Neutrophil (primary cell): ENCODE measurements at regions not wholly inside any gene's neighbourhood (a gene's known extent, or its start where the extent isn't known, plus 50 kb on each side); places are given as distances from the start of the nearest gene placed in this dataset.

Experiments used
- H3K27ac ChIP-seq: fragments of 200-600 bp; sonication (generic); 2 replicates; pipeline ENCODE4 v1.5.1; 2016; ENCODE audit warnings: mild to moderate bottlenecking, moderate library complexity
- H3K27me3 ChIP-seq: fragments of 200-600 bp; sonication (generic); 2 replicates; pipeline ENCODE4 v1.6.0; 2016; ENCODE audit warnings: mild to moderate bottlenecking
- H3K36me3 ChIP-seq: fragments of 200-600 bp; sonication (generic); 2 replicates; pipeline ENCODE4 v1.5.1; 2017
- H3K4me1 ChIP-seq, 2 experiments: fragments of 200-600 bp in 1 of 2; sonication (generic) in 1 of 2; 1 replicate in 1 of 2; 2 replicates in 1 of 2; pipeline versions ENCODE4 v1.5.1 to v1.6.1; 2013 to 2016; ENCODE audit warnings: low read depth in 1 of 2, low read length in 1 of 2, mild to moderate bottlenecking in 1 of 2, moderate library complexity in 1 of 2; ENCODE audit not compliant: control insufficient read depth in 1 of 2, insufficient read depth in 1 of 2
- H3K4me3 ChIP-seq, 2 experiments: fragments of 200-600 bp in 1 of 2; sonication (generic) in 1 of 2; 1 replicate in 1 of 2; 2 replicates in 1 of 2; pipeline ENCODE4 v1.5.1; 2013 to 2016; ENCODE audit warnings: low read depth in 1 of 2, low read length in 1 of 2, mild to moderate bottlenecking in 1 of 2, moderate library complexity in 1 of 2
- H3K9me3 ChIP-seq: fragments of 200-600 bp; sonication (generic); 2 replicates; pipeline ENCODE4 v1.5.1; 2016
- TF ChIP-seq, protein P1 (sequence below): fragments of 200-600 bp; sonication (generic); IDR thresholded peaks from 2 replicates; pipeline ENCODE4 v1.5.1; 2016; ENCODE audit warnings: antibody characterized with exemption

DNA sequence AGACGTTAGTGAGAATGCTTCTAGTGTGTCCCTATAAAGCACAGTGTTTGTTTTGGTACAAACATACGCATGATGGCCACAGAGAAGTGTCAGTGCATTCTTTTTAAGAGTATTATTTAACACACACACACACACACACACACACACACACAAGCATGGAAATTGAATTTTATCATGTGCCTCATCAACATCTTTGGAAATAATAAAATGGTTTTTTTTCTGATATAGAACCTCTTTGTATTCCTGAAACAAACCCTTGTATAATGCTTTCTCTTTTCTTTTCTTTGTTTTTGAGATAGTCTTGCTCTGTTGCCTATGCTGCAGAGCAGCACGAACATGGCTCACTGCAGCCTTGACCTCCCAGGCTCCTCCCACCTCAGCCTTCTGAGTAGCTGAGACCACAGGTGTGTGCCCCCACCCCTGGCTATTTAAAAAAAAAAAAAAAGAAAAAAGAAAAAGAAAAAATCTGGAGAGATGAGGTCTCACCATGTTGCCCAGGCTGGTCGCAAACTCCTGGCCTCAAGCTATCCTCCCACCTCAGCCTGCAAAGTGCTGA is 116.2 kb upstream of the SYNDIG1 start:
- TF ChIP-seq, protein P1, sequence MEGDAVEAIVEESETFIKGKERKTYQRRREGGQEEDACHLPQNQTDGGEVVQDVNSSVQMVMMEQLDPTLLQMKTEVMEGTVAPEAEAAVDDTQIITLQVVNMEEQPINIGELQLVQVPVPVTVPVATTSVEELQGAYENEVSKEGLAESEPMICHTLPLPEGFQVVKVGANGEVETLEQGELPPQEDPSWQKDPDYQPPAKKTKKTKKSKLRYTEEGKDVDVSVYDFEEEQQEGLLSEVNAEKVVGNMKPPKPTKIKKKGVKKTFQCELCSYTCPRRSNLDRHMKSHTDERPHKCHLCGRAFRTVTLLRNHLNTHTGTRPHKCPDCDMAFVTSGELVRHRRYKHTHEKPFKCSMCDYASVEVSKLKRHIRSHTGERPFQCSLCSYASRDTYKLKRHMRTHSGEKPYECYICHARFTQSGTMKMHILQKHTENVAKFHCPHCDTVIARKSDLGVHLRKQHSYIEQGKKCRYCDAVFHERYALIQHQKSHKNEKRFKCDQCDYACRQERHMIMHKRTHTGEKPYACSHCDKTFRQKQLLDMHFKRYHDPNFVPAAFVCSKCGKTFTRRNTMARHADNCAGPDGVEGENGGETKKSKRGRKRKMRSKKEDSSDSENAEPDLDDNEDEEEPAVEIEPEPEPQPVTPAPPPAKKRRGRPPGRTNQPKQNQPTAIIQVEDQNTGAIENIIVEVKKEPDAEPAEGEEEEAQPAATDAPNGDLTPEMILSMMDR: no peak
- no peak overlapping the region for H3K4me3 ChIP-seq
- H3K27ac ChIP-seq: no peak overlapping the region
- H3K27me3 ChIP-seq: no peaks in the 10 kb centered on the region
- H3K36me3 ChIP-seq: no peaks in the 10 kb centered on the region
- no peaks in the 10 kb centered on the region for H3K4me1 ChIP-seq
- no peaks in the 10 kb centered on the region for H3K9me3 ChIP-seq

DNA sequence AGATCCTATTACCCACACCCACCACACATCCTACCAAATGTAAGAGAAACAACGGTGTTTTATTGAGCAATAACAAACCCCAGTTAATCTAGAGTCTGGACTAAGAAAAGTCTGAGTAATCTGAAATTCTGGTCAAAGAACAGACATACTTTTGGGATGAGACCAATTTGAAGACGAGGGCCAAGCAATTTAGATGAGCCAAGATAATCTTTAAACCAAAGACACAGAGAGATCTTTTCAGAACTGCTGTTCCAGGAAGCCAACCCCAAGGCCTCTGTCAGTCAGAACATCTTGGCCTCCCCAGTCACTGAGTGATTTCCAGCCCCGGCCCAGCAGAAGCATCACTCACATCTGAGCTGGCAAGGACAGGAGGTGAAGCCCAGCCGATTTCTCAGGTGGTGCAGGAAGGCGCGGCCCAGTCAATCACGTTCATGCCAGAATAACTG is 118.5 kb upstream of the SYNDIG1 start:
- no peaks in the 10 kb centered on the region for H3K4me1 ChIP-seq
- H3K9me3 ChIP-seq: no peaks in the 10 kb centered on the region
- no peaks in the 10 kb centered on the region for H3K27me3 ChIP-seq
- H3K36me3 ChIP-seq: no peaks in the 10 kb centered on the region
- no peak overlapping the region for H3K27ac ChIP-seq
- no peak overlapping the region for H3K4me3 ChIP-seq
- TF ChIP-seq, protein P1: no peak

DNA sequence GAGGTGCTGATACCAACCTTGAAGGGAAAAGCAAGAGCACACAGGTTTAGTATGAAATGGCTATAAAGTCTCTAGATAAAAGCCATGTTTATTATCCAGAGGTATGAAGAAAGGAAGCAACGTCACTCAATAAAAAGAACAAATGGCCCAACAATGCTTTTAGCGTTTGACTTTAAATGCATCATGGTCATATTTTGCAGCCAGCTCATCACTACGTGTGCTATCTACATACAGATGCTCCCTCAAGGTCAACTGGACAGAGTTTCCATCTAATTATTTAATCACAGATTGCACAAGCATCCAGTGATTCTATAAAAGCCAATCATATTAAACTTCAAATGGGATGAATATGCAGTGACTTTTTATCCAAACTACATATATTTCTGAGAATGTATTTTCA is 127.6 kb upstream of the SYNDIG1 start:
- TF ChIP-seq, protein P1: no peak
- H3K4me3 ChIP-seq: no peak overlapping the region
- no peaks in the 10 kb centered on the region for H3K36me3 ChIP-seq
- H3K27ac ChIP-seq: no peak overlapping the region
- no peaks in the 10 kb centered on the region for H3K9me3 ChIP-seq
- no peaks in the 10 kb centered on the region for H3K4me1 ChIP-seq
- no peaks in the 10 kb centered on the region for H3K27me3 ChIP-seq

DNA sequence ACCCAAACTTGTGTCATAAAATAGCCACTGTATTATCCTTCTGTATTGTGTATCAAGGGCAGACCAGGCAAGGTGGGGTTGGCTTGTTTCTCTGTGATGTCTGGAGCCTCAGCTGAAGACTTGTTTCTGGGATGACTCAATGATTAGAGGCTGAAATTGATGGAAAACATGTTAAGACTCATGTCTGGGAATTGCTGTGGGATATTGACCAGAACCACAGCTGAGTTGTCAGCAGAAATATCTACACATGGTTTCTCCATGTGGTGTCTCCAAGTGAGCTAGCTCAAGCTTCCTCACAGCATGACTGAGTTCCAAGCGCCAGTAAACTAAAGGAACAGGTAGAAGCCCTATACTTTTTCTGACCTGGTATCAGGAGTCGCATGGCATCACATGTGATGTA is 128.5 kb upstream of the SYNDIG1 start:
- TF ChIP-seq, protein P1: no peak
- no peaks in the 10 kb centered on the region for H3K9me3 ChIP-seq
- H3K27me3 ChIP-seq: no peaks in the 10 kb centered on the region
- no peaks in the 10 kb centered on the region for H3K4me1 ChIP-seq
- H3K36me3 ChIP-seq: no peaks in the 10 kb centered on the region
- no peak overlapping the region for H3K4me3 ChIP-seq
- no peak overlapping the region for H3K27ac ChIP-seq

DNA sequence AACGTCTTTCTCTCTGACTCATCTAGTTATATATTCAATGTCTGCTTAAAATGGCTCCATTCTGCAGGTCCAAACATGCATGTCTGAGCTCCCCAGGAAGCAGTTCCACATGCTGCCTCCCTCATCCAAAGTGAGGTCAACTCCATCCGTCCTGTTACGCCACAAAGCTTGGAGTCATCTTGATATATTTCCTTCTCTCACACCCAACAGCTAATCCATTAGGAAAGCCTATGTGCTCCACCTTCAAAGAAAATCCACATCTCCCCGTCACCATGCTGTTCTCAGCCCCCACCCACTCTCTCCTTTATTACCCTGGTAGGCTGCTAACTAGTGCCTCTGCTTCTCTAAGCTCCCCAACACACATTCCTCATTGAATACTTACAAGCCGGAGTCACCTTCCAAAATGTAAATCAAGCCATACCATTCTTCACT is 130.2 kb upstream of the SYNDIG1 start:
- TF ChIP-seq, protein P1: no peak
- Histone ChIP-seq H3K36me3 (no peaks in the 10 kb centered on the region), H3K4me1 (no peaks in the 10 kb centered on the region), H3K4me3 (no peak overlapping the region), H3K27me3 (no peaks in the 10 kb centered on the region), H3K9me3 (no peaks in the 10 kb centered on the region), H3K27ac (no peak overlapping the region)

DNA sequence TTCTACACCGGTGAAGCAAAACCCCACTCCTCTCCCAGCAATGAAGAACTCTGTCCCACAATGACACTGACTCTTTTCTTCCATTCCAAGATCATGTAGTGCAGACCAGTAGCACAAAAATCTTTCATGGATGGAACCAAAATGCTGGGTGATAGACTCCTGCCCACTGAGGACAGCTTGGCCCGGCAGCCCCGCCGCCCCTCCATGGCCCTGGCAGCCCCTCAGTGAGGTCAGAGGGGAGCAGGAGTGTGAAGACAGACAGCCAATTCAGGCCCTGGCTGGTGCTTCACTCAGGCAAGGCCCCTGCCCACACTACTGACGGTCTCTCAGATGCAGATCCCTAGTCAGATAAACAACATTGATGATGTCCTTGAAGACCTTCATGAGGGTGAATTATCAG is 131.9 kb upstream of the SYNDIG1 start:
- Histone ChIP-seq H3K4me3 (no peak overlapping the region), H3K27me3 (no peaks in the 10 kb centered on the region), H3K9me3 (no peaks in the 10 kb centered on the region), H3K4me1 (no peaks in the 10 kb centered on the region), H3K36me3 (no peaks in the 10 kb centered on the region), H3K27ac (no peak overlapping the region)
- TF ChIP-seq, protein P1: no peak
